HG03159 (cell line): ENCODE measurements at regions not wholly inside any gene's neighbourhood (a gene's known extent, or its start where the extent isn't known, plus 50 kb on each side); places are given as distances from the start of the nearest gene placed in this dataset.

ENCODE experiments used
- ATAC-seq: cut with Tn5 transposase; IDR thresholded peaks from one replicate; pipeline ENCODE4 v1.9.1; 2021; ENCODE audit warnings: mild to moderate bottlenecking, moderate library complexity; ENCODE audit not compliant: unreplicated experiment

DNA sequence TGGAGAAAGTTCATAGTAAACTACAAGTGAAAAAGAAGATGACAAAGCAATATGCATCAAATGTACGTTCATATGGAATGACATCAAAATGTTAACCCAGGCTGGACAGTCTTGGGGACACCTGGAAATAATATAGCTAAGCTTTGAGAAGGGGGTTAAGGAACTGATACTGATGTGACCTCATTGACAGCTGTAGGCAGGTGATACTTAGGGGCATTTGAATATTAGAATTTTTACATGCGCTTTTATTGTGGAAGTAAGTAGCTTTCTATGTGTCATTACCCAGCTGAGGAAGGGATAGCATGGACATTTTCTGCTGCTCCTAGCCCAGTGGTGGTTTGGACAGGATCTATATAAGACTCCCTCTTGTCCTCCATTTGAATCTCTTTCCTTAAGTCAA is 299.7 kb downstream of the CWC27 start:
- ATAC-seq: peak; percentile 72

DNA sequence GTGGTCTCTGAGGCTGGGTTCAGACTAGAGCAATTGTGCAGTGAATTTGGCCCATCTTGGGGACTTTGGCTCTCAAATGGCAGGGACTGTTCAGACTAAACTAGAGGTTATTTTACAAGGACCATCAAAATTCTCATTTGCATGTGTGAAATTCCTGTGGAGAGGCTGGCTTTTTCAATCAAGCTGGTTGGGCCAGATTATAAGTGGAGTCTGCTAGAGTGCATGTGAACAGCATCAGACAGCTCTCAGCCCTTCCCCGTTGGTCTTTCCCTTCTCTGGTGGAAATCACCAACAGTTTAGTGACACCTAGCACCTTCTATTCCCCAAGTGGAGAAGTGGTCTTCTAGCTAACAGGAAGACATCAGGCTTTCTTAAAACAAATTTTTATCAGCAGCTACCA is 301.3 kb downstream of the CWC27 start:
- ATAC-seq: no peak

DNA sequence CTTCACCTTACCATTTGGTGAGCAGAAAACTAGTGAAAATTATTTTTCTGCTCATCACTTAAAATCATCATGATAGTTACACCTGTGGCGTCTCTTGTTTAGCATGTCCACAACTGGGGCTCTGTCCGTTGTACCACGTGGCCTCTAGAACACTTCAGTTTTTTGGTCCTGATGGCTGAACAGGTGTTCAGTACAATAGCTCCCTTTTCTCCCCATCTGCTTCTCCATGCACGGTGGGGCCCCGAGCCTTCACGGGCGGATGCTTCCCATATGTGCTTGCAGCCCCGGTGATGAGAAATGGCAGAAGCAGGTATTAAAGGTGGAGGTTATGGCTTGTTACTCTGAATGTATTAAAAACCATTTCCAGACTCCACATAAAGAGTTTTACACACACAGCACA is 304.1 kb downstream of the CWC27 start:
- no peak for ATAC-seq

DNA sequence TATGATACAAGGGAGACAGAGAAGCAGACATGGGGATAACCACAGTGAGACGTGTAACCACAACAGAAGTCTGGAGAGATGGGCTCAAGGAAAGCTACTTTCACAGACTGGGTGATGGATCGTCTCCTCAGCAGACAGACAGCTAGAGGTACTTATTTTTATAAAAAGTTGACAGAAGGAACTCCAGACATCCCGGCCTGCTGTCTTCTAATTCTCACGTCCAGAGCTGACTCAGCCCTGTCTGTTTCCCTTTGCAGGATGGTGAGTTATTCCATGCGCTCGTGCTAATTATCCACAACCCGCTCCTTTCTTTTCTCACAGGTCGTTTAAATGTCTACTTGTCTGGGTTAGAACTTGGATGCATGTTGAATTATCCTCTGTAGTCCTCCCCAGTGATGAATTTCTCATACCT is 304.5 kb downstream of the CWC27 start:
- ATAC-seq: no peak

DNA sequence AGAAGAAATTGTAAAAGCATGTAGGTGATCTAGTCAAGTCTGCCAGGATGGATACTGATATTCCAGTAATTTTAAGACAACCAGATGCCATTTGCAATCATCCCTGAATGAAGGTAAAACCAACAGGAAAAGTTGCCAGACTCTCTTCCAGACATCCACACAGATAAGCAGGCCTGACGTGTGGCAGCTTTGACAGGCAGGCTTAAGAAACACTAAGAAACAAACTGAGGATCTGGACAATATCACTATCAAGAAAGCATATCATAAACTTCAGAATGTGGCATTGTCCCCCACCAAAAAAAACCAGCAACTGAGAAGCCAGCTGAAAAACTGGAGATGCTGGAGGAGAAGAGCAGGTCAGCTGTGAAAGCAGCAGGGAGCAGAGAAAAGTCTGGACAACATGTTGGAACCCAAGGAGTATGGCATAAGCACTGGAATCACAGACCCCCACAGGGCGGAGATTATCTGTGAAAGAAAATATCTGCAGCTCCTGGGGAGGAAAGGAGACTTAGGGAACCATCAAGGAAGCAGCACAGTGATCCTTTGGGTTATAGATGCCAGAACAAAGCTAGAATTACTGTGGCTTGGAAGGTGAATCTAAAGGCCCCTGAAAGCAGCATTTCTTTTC is 307.0 kb downstream of the CWC27 start:
- no peak for ATAC-seq

DNA sequence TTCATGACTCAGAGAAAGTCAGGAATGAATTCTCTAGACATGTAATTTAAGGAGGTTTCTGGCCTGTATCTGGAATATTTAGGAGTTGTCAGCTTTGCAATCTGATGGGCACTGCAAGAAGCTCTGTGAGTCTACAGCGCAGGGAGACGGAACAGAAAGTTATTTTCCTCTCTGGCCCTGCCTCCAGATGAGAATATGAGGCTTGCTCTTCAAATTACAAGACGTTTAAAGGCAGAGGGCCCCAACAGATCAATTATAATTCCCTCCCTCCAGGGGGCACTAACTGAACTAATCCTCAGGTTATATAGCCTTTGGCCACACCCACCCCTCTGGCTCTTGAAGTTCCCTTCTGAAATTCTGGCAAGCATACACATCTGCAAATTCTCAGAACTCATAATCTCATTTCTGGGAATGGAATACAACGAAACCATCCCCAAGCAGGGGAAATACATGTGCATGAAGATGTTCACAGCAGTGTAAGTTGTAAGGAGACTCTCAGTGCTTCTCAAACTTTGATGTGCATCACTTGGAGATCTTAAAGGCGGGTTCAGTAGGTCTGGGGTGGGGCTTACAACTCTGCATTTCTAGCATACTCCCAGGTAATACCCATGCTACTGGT is 307.6 kb downstream of the CWC27 start:
- peak; percentile 83 for ATAC-seq

DNA sequence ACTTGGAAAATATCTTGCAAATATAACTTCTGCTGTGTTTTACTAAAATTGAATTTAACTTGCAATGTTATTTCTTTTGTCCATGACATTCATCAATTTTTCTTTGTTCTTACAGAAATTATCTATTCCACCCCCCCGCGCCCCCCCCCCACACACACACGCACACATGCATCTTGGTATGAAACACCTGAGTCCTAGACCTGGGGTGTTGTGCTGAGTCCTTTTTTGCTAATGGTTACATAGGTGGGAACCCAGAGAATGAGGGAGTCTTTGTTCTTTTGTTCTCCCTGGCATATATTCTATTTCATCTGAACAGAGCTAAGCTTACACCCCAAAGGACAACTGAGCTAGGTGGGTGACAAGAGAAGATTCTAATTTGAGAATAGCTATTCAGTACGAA is 308.9 kb downstream of the CWC27 start:
- no peak for ATAC-seq

DNA sequence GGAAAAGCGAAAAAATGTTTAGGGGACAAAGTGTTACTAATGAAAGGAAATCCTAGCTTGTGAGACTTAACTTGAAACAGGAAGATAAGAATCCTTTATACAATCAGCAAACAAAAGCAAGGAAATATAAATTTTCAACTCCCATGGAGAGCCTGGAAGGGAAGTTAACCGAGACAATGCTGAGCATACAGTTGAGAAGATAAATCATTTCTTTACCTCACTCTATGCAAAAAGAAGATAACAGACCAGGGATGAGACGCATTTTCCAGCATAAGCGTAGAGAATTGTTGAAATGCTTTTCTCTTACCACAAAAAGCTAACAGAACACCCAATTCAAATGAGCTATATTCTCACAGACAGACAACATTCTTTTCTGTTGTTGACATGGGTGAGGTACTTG is 309.6 kb downstream of the CWC27 start:
- no peak for ATAC-seq

DNA sequence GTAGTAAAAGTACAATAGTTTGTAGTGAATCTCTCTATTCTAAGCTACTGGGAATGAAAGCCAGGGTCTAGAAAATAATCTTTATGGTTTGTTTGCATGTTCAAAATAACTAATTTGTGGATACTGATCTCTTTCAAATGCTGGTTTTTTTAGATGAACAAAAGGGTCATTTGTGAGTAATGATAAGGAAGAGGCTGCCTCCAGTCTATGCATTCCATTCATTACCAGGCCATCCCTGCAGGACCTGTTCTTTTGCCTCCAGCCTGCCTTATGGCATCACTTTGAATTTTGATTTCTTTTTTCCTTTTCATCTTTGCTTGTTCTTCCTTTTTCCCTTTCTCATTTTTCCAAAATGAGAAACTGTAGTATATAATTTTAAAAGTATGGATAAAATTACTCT is 312.3 kb downstream of the CWC27 start:
- no peak for ATAC-seq

DNA sequence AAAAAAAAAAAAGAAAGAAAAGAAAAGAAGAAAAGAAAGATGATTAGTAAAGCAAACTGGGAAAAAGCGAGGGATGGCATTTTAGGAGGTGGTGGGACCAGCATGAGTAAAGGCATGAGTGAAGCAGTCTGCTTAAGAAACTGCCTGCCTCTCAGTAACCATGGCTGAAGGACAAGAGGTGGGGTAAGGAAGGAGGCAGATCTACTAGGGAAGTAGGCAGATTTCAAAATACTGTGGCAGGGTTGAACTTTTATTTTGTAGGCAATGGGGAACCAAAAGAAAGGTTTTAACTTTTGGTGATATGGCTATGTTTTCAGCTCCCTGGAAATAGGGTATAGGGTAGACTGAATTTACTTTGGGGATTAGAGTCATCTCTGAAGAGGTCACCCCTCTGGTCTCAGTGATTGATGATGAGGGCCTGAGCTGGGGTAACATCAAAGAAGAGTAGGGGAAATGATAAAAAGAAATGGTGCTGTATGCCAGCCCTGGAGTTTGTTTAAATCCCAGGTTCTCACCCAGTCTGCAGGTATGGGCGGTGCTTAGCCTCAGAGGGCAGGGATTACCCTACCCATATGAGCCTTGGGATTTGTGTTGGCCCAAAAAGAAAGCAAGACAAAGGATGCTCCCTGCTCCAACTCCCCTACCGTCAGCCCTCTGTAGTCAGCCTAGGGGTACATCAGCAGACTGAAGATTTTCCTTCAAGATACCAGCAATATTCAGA is 316.2 kb downstream of the CWC27 start:
- no peak for ATAC-seq

DNA sequence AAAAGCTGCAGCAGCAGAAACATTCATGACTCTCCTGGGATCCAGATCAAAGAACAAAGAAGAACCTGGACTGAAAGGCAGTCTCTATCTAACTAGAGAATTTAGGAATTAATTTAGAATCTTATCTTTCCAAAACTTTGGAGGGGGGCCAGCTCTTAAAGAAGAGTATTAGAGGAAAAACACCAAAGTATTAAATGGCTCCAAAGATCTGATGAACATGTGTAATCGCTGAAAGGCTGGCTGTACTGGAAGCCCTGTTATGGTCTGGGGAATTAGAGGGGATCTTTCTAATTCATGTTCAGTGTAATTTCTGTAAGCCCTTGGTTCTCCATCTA is 316.8 kb downstream of the CWC27 start:
- no peak for ATAC-seq

DNA sequence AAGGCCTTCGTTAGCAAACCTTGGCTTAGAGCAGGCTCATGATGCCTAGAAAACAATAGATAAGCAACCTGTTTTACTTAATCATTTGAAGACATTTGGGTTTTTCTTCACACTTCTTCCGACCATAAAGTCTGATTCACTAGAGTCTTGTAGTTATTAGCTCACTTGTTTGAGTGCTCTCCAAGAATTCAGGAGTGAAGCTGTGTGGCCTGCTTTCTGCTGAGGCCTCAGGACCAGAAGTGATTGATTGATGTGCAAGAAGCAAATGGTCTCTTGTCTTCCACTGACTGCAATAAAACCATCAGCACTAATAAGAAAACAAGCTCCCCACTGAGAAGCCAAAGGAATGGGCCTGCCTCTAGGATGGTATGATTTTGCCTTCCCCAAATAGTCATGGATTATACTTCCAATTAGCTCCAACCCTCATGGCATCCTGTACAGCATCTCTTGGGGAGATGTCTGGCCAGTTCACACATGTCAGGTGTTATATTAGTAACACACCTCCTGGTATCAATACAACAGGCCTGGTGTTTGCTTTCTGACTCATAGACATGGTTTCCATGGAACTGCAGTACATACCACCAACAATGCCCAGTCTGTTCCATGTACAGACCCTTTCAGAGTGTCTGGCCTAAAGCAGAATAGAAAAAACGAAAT is 317.6 kb downstream of the CWC27 start:
- no peak for ATAC-seq

DNA sequence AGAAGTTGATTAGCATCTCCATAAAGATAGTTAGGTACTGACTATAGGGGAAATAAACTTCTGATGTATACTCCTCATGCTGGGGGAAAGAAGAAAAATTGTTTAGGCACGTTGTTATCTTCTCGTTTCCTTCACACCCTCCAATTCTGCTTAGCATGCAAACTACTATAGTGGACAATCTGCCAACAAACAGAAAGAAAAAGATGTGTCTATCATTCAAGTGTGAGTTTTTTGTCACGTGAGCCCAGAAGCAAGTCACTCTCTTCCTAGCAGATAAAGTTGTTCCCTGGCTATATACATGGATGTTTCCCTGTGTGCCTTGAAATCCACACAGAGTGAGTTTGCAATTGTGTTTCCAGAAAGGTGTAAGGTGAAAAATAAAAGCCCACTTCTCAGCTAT is 318.4 kb downstream of the CWC27 start:
- ATAC-seq: no peak

DNA sequence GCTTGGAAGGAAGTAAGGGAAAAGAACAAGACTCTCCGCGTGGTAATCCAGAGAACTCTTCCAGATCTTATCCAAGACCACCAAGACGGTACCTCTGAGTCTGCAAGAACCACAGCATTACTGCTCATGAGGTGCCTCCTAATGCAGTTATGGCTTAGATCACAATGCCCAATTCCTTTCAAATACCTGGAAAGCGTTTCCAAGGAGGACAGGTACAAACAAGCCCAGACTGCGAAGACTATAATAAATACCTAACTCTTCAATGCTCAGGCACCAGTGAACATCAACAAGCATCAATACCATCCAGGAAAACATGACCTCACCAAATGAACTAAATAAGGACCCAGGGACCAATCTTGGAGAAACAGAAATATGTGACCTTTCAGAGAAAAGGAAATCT is 325.5 kb downstream of the CWC27 start:
- no peak for ATAC-seq

DNA sequence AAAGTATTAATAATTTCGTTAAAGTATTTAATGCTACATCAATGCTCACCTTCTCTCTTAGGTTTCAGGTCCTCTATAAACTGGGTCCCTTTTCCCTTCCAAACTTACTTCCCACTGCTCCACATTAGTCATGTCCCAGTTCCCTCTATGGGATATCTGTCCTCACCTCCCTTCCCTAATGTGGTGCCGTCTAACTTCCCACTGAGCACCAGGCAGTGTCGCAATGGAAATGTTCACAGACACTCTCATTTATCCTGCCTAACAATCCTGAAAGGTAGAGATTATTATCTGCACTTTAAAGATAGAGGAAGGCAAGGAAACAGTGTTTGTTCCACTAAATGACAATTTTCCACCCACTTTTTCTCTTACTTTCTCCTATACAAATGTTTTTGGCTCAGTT is 329.7 kb downstream of the CWC27 start:
- no peak for ATAC-seq
